NT2/D1 (cell line): ENCODE measurements at regions not wholly inside any gene's neighbourhood (a gene's known extent, or its start where the extent isn't known, plus 50 kb on each side); places are given as distances from the start of the nearest gene placed in this dataset.

Experiments
- DNase-seq: peaks from one replicate; pipeline ENCODE4 v3.0.0-alpha.2; 2011; ENCODE audit warnings: low read depth, low spot score
- H3K27me3 ChIP-seq: 2 replicates; pipeline ENCODE4 v1.6.0; 2011; ENCODE audit warnings: mild to moderate bottlenecking; ENCODE audit not compliant: insufficient read length, insufficient read depth
- H3K36me3 ChIP-seq: 2 replicates; pipeline ENCODE4 v1.6.1; 2011; ENCODE audit warnings: mild to moderate bottlenecking, low read length, mixed read lengths; ENCODE audit not compliant: insufficient read depth, insufficient read length
- H3K4me1 ChIP-seq: 2 replicates; pipeline ENCODE4 v1.5.1; 2011; ENCODE audit not compliant: insufficient read depth, insufficient read length
- H3K4me3 ChIP-seq: 2 replicates; pipeline ENCODE4 v1.5.1; 2011; ENCODE audit warnings: low read depth; ENCODE audit not compliant: insufficient read length
- H3K9ac ChIP-seq: 2 replicates; pipeline ENCODE4 v1.6.0; 2011; ENCODE audit warnings: low read depth; ENCODE audit not compliant: insufficient read length
- H3K9me3 ChIP-seq: 2 replicates; pipeline ENCODE4 v1.5.1; 2011; ENCODE audit warnings: mild to moderate bottlenecking, low read length; ENCODE audit not compliant: insufficient read depth
- SUZ12 ChIP-seq: IDR thresholded peaks from 2 replicates; pipeline ENCODE4 v1.6.1; 2011; ENCODE audit not compliant: insufficient read length, insufficient read depth; ENCODE audit errors: extremely low read depth
- YY1 ChIP-seq: IDR thresholded peaks from 2 replicates; pipeline ENCODE4 v1.6.1; 2011; ENCODE audit not compliant: insufficient read length, insufficient read depth
- ZNF274 ChIP-seq: IDR thresholded peaks from 2 replicates; pipeline ENCODE4 v1.6.1; 2011; ENCODE audit warnings: mild to moderate bottlenecking, low read depth, low read length

DNA sequence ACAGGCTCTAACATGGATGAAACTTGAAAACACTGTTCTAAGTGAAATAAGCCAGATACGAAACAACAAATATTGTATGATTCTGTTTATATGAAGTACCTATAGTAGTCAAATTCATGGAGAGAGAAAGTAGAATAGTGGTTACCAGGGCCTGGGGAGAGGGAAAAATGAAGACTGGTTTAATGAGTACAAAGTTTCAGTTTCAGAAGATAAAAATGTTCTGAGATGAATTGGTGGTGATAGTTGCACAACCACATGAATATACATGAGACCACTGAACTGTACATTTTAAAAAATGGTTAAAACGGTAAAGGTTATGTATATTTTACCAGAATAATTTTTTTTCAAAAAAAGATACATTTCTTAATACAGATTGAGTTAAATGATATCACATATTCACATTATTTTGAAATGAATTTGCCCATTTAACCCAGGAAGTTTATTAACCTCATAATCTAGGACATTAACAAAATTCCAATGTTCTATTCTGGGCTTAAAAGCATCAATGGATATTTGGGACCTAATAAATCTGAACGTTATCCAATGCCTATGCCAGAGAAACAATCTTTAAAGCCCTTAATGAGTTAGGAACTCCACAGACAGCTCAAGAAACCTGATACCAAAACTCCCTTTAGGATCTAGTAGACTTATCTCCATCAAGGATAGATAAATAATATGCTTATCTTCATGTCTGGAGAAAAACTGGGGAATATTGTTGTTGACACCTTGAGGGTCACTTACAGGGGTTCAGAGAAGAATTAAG is 521.3 kb downstream of the EFNA5 start:
- TF ChIP-seq YY1 (no peak), SUZ12 (no peak), ZNF274 (no peak)

DNA sequence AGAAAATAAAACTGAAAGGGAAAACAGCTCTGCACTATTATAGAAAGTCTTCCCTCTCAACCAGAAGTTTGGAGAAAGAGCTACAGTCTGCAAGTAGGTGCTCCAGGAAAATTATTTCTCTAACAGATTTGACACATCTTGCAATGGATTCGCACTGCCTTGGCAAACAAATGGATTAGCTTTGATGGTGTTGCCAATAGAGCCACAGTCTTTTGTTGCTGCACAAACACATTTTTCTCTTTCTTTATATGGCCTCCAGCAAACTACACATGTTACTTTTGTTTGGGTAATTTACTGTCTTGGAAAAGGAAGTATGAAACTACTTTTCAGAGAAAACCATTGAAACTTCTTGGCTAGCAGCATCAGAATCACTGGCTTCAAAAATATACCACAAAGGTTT is 523.1 kb downstream of the EFNA5 start:
- Histone ChIP-seq H3K4me3 (no peak overlapping the region), H3K36me3 (no peaks in the 10 kb centered on the region), H3K9me3 (no peaks in the 10 kb centered on the region), H3K4me1 (no peaks in the 10 kb centered on the region), H3K9ac (no peak overlapping the region), H3K27me3 (no peaks in the 10 kb centered on the region)
- no peak for DNase-seq
- TF ChIP-seq YY1 (no peak), SUZ12 (no peak), ZNF274 (no peak)

More for the DNA sequence above, 521.3 kb downstream of the EFNA5 start:
- DNase-seq = no peak
- Histone ChIP-seq H3K27me3 (no peaks in the 10 kb centered on the region), H3K4me3 (no peak overlapping the region), H3K36me3 (no peaks in the 10 kb centered on the region), H3K4me1 (no peaks in the 10 kb centered on the region), H3K9me3 (no peaks in the 10 kb centered on the region), H3K9ac (no peak overlapping the region)

DNA sequence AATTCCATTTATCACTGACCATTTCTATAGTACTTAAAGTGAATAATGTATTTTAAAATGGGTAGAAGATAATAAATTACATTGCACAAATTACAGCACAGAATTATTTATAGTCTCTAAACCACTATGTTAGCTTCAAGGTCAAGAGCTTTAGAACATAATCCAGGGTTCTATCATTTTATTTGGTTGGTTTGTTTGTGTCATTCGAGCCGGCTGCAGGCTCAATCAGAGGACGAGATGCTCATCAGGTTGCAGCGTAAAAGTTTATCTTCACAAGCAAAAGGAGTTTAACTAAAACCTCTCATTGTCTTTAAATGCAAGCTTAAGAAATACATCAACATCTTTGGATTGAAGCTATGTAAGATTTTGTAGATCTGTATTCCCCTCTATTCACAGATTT is 523.8 kb downstream of the EFNA5 start:
- DNase-seq = no peak
- Histone ChIP-seq H3K36me3 (no peaks in the 10 kb centered on the region), H3K27me3 (no peaks in the 10 kb centered on the region), H3K4me1 (no peaks in the 10 kb centered on the region), H3K9me3 (no peaks in the 10 kb centered on the region), H3K4me3 (no peak overlapping the region), H3K9ac (no peak overlapping the region)
- TF ChIP-seq ZNF274 (no peak), YY1 (no peak), SUZ12 (no peak)

DNA sequence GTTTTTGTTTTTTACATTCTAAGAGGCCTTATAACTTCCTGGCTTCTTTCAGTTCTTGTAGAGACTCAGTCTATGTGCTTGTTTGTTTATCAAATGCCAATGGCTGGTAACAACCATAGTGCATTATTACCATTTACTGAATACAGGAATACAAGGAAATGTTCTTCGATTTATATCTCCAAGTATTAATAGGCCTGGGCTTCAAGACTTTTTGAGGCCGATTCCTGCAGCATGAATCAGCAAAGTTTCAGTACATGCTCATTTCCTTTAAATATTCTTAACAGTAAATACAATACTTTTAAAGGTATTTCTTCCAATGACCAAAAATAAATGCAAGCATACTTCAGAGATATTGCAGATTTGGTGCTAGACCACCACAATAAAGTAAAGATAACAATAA is 535.3 kb downstream of the EFNA5 start:
- H3K9ac ChIP-seq = no peak overlapping the region
- no peaks in the 10 kb centered on the region for H3K9me3 ChIP-seq
- TF ChIP-seq SUZ12 (no peak), YY1 (no peak), ZNF274 (no peak)
- H3K4me1 ChIP-seq = no peaks in the 10 kb centered on the region
- DNase-seq = no peak
- H3K27me3 ChIP-seq = no peaks in the 10 kb centered on the region
- H3K4me3 ChIP-seq = no peak overlapping the region
- no peaks in the 10 kb centered on the region for H3K36me3 ChIP-seq

DNA sequence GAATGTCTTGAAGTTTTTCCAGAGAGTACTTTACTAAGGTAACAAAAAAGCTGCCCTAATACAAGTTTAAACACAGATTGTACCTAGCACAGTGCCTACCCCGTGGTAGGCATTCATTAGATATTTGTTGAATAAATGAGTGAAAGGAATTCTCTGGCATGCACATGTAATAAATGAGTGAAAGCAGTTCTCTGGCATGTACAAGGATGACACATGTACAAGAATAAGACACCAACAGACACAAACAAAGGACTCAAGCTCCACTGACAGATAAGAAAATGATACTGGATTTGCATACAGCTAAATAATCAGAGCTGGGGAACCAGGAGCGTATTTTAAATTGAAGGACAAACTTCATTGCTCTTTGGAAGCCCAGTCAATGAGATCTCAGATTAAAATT is 535.8 kb downstream of the EFNA5 start:
- DNase-seq = no peak
- no peaks in the 10 kb centered on the region for H3K36me3 ChIP-seq
- no peaks in the 10 kb centered on the region for H3K4me1 ChIP-seq
- no peaks in the 10 kb centered on the region for H3K27me3 ChIP-seq
- TF ChIP-seq SUZ12 (no peak), YY1 (no peak), ZNF274 (no peak)
- no peak overlapping the region for H3K9ac ChIP-seq
- H3K4me3 ChIP-seq = no peak overlapping the region
- no peaks in the 10 kb centered on the region for H3K9me3 ChIP-seq

DNA sequence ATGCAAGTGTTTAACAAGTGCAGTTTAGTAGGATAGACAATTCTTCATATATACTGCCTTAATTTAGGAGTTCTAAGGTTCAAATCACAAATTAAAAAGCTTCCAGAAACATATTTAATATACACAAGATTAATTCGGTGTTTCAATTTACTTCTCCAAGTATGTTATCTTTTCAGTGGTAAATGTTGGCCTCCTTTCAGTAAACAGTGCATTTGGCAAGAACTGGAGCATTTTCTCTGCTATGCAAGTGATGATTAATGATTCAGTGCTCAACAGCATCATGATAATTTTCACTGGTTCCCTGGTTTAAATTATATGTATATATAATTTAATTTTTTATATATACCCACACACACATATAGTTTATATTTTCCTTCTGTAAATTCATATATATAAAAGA is 541.7 kb downstream of the EFNA5 start:
- Histone ChIP-seq H3K9ac (no peak overlapping the region), H3K9me3 (no peaks in the 10 kb centered on the region), H3K36me3 (no peaks in the 10 kb centered on the region), H3K4me1 (no peaks in the 10 kb centered on the region), H3K27me3 (no peaks in the 10 kb centered on the region), H3K4me3 (no peak overlapping the region)
- TF ChIP-seq ZNF274 (no peak), YY1 (no peak), SUZ12 (no peak)
- no peak for DNase-seq

DNA sequence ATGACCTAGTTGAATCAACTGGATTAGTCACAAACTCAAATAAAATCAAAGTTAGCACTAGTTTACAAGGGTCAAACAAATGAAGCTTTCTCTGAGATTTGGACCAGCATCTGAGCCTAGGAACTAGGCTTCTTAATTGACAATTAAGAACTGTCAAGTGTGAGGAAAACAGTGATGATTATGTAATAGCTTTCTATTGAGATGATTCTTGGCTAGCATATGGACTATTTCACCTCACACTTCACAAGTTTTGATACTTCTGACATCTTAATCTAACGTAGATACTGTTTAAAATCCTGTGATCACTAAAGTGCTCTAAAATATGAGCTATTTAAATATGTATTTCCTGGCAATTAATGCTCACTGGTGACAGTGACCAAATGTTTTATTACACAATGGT is 542.9 kb downstream of the EFNA5 start:
- Histone ChIP-seq H3K4me1 (no peaks in the 10 kb centered on the region), H3K9me3 (no peaks in the 10 kb centered on the region), H3K36me3 (no peaks in the 10 kb centered on the region), H3K27me3 (no peaks in the 10 kb centered on the region), H3K9ac (no peak overlapping the region), H3K4me3 (no peak overlapping the region)
- DNase-seq = no peak
- TF ChIP-seq YY1 (no peak), SUZ12 (no peak), ZNF274 (no peak)

DNA sequence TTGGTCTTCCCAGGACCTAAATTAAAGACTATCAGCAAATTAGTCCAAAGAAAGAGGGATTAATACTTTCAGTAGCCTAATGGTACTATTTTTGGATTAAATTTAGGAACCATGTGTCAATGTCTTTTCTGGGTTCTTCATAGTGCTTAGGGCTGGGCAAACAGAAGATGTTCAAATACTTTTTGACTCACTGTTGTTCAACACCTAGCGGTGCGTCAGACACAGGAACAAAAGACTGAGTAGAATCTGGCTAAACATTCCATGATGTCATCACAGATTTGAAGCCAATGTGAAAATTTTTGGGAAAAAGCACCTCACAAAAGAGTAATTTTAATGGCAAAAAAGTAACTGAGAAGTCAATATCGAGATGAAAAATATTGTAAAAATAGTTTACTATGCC is 544.4 kb downstream of the EFNA5 start:
- DNase-seq = no peak
- no peak for TF ChIP-seq ZNF274
- no peak for TF ChIP-seq YY1
- no peak for TF ChIP-seq SUZ12
- no peak overlapping the region for H3K4me3 ChIP-seq
- H3K4me1 ChIP-seq = no peaks in the 10 kb centered on the region
- H3K9ac ChIP-seq = no peak overlapping the region
- H3K9me3 ChIP-seq = no peaks in the 10 kb centered on the region
- no peaks in the 10 kb centered on the region for H3K36me3 ChIP-seq
- no peaks in the 10 kb centered on the region for H3K27me3 ChIP-seq
